HL-60 (cell line): ENCODE measurements at regions not wholly inside any gene's neighbourhood (a gene's known extent, or its start where the extent isn't known, plus 50 kb on each side); places are given as distances from the start of the nearest gene placed in this dataset.

Experiments used
- DNase-seq, 2 experiments: peaks; one replicate each; pipeline ENCODE4 v3.0.0-alpha.2; 2010 to 2020; ENCODE audit warnings: low read depth in 1 of 2, low spot score in 1 of 2
- H3K27ac ChIP-seq: fragments of 250-450 bp; sonication (Bioruptor Pico); replicated peaks from 2 replicates; pipeline ENCODE4 v1.5.1; 2020; ENCODE audit warnings: mild to moderate bottlenecking, moderate library complexity
- H3K27me3 ChIP-seq: fragments of 250-450 bp; sonication (Bioruptor Pico); 2 replicates; pipeline ENCODE4 v1.5.1; 2021; ENCODE audit warnings: mild to moderate bottlenecking, moderate library complexity; ENCODE audit not compliant: insufficient read depth, poor library complexity, severe bottlenecking
- H3K4me3 ChIP-seq: replicated peaks from 2 replicates; pipeline ENCODE4 v1.5.1; 2011; ENCODE audit warnings: mild to moderate bottlenecking, control low read depth, low read length; ENCODE audit not compliant: insufficient read depth
- GABPA ChIP-seq: IDR thresholded peaks from 2 replicates; pipeline ENCODE4 v1.6.1; 2012; ENCODE audit warnings: low read depth
- POLR2AphosphoS5 ChIP-seq: IDR thresholded peaks from 2 replicates; pipeline ENCODE4 v1.6.1; 2012; ENCODE audit warnings: low read depth
- SPI1 ChIP-seq: IDR thresholded peaks from 2 replicates; pipeline ENCODE4 v1.6.1; 2012; ENCODE audit warnings: low read depth, mild to moderate bottlenecking, borderline replicate concordance
- TF ChIP-seq, protein P1 (sequence below): IDR thresholded peaks from 2 replicates; pipeline ENCODE4 v1.6.1; 2012; ENCODE audit warnings: low read depth; ENCODE audit not compliant: insufficient replicate concordance
- TF ChIP-seq, protein P2 (sequence below): IDR thresholded peaks from one replicate; pipeline ENCODE4 v1.5.1; 2011; ENCODE audit warnings: low read length, control low read depth, inconsistent platforms; ENCODE audit not compliant: insufficient read depth

DNA sequence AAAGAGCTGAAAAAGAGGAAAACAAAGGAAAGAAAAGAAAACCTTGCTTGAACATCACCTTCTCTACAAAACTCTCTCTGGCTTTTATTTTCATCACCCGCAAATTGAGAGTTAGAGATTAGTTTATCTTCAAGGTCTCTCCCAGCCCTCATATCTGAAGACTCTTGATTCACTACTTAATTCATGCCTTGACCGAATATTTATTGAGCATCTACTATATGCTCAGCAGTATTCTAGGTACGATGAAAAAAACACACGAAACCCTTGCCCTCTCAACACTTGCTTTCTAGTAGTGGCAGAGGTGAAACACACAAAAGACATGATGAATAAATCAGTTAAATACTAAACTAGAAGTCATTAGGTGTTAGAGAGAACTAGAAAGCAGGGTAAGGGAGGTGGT, 150.6 kb upstream of the CADM1 start:
- DNase-seq, result no peak
- TF ChIP-seq GABPA, result no peak
- TF ChIP-seq, protein P1, sequence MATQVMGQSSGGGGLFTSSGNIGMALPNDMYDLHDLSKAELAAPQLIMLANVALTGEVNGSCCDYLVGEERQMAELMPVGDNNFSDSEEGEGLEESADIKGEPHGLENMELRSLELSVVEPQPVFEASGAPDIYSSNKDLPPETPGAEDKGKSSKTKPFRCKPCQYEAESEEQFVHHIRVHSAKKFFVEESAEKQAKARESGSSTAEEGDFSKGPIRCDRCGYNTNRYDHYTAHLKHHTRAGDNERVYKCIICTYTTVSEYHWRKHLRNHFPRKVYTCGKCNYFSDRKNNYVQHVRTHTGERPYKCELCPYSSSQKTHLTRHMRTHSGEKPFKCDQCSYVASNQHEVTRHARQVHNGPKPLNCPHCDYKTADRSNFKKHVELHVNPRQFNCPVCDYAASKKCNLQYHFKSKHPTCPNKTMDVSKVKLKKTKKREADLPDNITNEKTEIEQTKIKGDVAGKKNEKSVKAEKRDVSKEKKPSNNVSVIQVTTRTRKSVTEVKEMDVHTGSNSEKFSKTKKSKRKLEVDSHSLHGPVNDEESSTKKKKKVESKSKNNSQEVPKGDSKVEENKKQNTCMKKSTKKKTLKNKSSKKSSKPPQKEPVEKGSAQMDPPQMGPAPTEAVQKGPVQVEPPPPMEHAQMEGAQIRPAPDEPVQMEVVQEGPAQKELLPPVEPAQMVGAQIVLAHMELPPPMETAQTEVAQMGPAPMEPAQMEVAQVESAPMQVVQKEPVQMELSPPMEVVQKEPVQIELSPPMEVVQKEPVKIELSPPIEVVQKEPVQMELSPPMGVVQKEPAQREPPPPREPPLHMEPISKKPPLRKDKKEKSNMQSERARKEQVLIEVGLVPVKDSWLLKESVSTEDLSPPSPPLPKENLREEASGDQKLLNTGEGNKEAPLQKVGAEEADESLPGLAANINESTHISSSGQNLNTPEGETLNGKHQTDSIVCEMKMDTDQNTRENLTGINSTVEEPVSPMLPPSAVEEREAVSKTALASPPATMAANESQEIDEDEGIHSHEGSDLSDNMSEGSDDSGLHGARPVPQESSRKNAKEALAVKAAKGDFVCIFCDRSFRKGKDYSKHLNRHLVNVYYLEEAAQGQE, result no peak
- TF ChIP-seq SPI1, result no peak
- no peak for TF ChIP-seq POLR2AphosphoS5
- TF ChIP-seq, protein P2, sequence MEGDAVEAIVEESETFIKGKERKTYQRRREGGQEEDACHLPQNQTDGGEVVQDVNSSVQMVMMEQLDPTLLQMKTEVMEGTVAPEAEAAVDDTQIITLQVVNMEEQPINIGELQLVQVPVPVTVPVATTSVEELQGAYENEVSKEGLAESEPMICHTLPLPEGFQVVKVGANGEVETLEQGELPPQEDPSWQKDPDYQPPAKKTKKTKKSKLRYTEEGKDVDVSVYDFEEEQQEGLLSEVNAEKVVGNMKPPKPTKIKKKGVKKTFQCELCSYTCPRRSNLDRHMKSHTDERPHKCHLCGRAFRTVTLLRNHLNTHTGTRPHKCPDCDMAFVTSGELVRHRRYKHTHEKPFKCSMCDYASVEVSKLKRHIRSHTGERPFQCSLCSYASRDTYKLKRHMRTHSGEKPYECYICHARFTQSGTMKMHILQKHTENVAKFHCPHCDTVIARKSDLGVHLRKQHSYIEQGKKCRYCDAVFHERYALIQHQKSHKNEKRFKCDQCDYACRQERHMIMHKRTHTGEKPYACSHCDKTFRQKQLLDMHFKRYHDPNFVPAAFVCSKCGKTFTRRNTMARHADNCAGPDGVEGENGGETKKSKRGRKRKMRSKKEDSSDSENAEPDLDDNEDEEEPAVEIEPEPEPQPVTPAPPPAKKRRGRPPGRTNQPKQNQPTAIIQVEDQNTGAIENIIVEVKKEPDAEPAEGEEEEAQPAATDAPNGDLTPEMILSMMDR, result no peak
- Histone ChIP-seq H3K27ac (no peak overlapping the region), H3K27me3 (peaks cover 9% of the 10 kb centered on the region), H3K4me3 (no peak overlapping the region)

DNA sequence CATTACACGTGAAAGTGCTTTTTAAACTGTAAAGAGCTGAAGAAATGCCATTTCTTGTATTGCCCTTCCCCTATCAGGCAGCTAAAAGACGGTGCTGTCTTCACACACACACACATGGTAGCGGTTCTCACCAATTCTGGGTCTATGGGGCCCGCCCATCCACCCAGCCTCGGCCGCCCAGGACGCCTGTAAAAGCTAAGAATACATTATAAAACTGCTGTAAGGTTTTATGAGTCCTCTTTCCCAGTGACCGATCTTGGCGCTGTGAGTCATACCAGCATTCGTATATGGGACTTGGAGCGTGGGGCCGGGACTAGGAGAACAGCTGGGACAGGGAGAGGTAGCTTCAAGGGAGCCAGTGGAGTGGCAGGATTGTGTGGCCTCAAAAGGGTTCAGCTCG, 149.7 kb upstream of the CADM1 start:
- Histone ChIP-seq H3K27me3 (no peaks in the 10 kb centered on the region), H3K27ac (no peak overlapping the region), H3K4me3 (no peak overlapping the region)
- DNase-seq, result no peak
- TF ChIP-seq POLR2AphosphoS5, result no peak
- TF ChIP-seq, protein P1, result no peak
- TF ChIP-seq GABPA, result no peak
- TF ChIP-seq, protein P2, result no peak
- TF ChIP-seq SPI1, result no peak

DNA sequence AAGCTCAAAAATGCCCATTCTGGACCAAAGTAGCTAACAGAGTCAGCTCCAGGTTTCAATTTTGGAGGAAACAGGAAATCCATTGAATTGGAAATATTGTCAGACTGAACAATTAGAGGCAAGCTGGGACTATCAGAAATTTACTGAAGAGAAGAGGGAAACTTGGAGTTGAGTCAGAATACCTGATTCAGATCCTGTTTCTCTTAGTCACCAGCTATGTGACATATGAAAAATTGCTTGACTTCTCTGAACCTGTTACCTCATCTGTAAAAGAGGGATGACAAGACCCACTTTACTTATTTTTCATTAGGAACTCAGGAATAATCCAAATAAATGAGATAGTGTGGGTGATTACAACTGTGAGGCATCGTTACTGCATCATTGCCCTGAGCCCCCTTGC, 148.9 kb upstream of the CADM1 start:
- no peaks in the 10 kb centered on the region for H3K27me3 ChIP-seq
- TF ChIP-seq SPI1 (no peak), GABPA (no peak), POLR2AphosphoS5 (no peak)
- TF ChIP-seq, protein P1, result no peak
- TF ChIP-seq, protein P2, result no peak
- no peak overlapping the region for H3K4me3 ChIP-seq
- no peak for DNase-seq
- H3K27ac ChIP-seq, result no peak overlapping the region
